H1 (cell line): ENCODE measurements at regions not wholly inside any gene's neighbourhood (a gene's known extent, or its start where the extent isn't known, plus 50 kb on each side); places are given as distances from the start of the nearest gene placed in this dataset.

Experiments used
- CTCF ChIA-PET: fragments of 300-600 bp; sonication (Branson Sonifier 250); formaldehyde crosslinking; loops from one replicate; lab custom pipeline; 2021; ENCODE audit not compliant: partially characterized antibody; lab: Charles Lee
- POLR2A ChIA-PET: fragments of 300-600 bp; sonication (Branson Sonifier 250); formaldehyde crosslinking; loops from one replicate; lab custom pipeline; 2021; ENCODE audit warnings: inconsistent platforms; ENCODE audit not compliant: partially characterized antibody; lab: Charles Lee
- DNase-seq, 2 experiments: peaks; one replicate each; pipeline versions ENCODE4 v3.0.0 to v3.0.0-alpha.2; 2010 to 2022; ENCODE audit warnings: low spot score in 2 of 2, low read depth in 1 of 2, mixed read lengths in 1 of 2
- FAIRE-seq: peaks from 2 replicates; lab custom pipeline; 2011; peaks lifted over from hg19 to GRCh38; lab: Jason Lieb, UNC
- H2AFZ ChIP-seq: 2 replicates; pipeline ENCODE4 v1.8.1; 2012; ENCODE audit warnings: low read length, inconsistent platforms
- H2AK5ac ChIP-seq: 2 replicates; pipeline ENCODE4 v1.6.1; 2013; ENCODE audit warnings: low read depth, low read length
- H2BK120ac ChIP-seq: replicated peaks from 2 replicates; pipeline ENCODE3; 2013; ENCODE audit warnings: low read depth, low read length, inconsistent platforms
- H2BK12ac ChIP-seq: 2 replicates; pipeline ENCODE4 v1.6.1; 2013; ENCODE audit warnings: low read depth, low read length
- H2BK15ac ChIP-seq: 2 replicates; pipeline ENCODE4 v1.6.1; 2013; ENCODE audit warnings: low read length
- H2BK20ac ChIP-seq: 2 replicates; pipeline ENCODE4 v1.6.1; 2013; ENCODE audit warnings: low read length
- H2BK5ac ChIP-seq: 2 replicates; pipeline ENCODE4 v1.6.1; 2013; ENCODE audit warnings: low read depth, low read length
- H3K14ac ChIP-seq: 2 replicates; pipeline ENCODE4 v1.6.1; 2013; ENCODE audit warnings: inconsistent platforms; ENCODE audit not compliant: insufficient read length
- H3K18ac ChIP-seq: 2 replicates; pipeline ENCODE4 v1.6.1; 2013; ENCODE audit warnings: low read length; ENCODE audit errors: extremely low read depth
- H3K23ac ChIP-seq: 2 replicates; pipeline ENCODE4 v1.6.1; 2013; ENCODE audit warnings: inconsistent platforms; ENCODE audit not compliant: insufficient read length
- H3K23me2 ChIP-seq: 2 replicates; pipeline ENCODE4 v1.6.1; 2013; ENCODE audit warnings: low read depth, low read length
- H3K27ac ChIP-seq: 2 replicates; pipeline ENCODE4 v1.6.1; 2011; ENCODE audit warnings: low read depth, low read length, inconsistent platforms
- H3K27me3 ChIP-seq, 4 experiments: replicated peaks in 1 of 4; 1 replicate in 1 of 4; 2 replicates in 3 of 4; pipeline versions ENCODE4 v1.6.1 to v1.8.1; 2011 to 2013; ENCODE audit warnings: low read length in 3 of 4, mild to moderate bottlenecking in 3 of 4, inconsistent platforms in 2 of 4, mixed read lengths in 2 of 4, moderate library complexity in 1 of 4; ENCODE audit not compliant: control insufficient read depth in 3 of 4, insufficient read depth in 3 of 4; ENCODE audit errors: extremely low read depth in 1 of 4
- H3K36me3 ChIP-seq, 4 experiments: 2 replicates each; pipeline versions ENCODE4 v1.6.1 to v1.8.1; 2011 to 2013; ENCODE audit warnings: mild to moderate bottlenecking in 4 of 4, low read length in 3 of 4, moderate library complexity in 2 of 4, control low read depth in 1 of 4, inconsistent platforms in 1 of 4; ENCODE audit not compliant: insufficient read depth in 4 of 4, control insufficient read depth in 2 of 4
- H3K4ac ChIP-seq: replicated peaks from 2 replicates; pipeline ENCODE3; 2013; ENCODE audit warnings: low read length, low read depth, mixed read lengths, inconsistent platforms; ENCODE audit not compliant: insufficient read length
- H3K4me1 ChIP-seq, 4 experiments: replicated peaks in 1 of 4; 1 replicate in 1 of 4; 2 replicates in 3 of 4; pipeline versions ENCODE4 v1.6.1 to v1.8.1; 2011 to 2013; ENCODE audit warnings: low read length in 3 of 4, inconsistent platforms in 2 of 4, mixed read lengths in 1 of 4; ENCODE audit not compliant: insufficient read depth in 4 of 4, control insufficient read depth in 3 of 4
- H3K4me2 ChIP-seq, 2 experiments: 2 replicates each; pipeline versions ENCODE4 v1.6.1 to v1.8.1; 2011 to 2013; ENCODE audit warnings: low read depth in 2 of 2, low read length in 2 of 2, control low read depth in 1 of 2, inconsistent platforms in 1 of 2, mild to moderate bottlenecking in 1 of 2; ENCODE audit not compliant: insufficient read depth in 1 of 2
- H3K4me3 ChIP-seq, 4 experiments: fragments of 200-600, 300-600 bp in 1 of 4; sonication (generic), shearing (Covaris generic), sonication (Bioruptor Twin) in 1 of 4; 2 replicates each; pipeline versions ENCODE4 v1.5.1 to v1.8.1; 2011 to 2016; ENCODE audit warnings: low read length in 4 of 4, low read depth in 3 of 4, control low read depth in 2 of 4, inconsistent platforms in 2 of 4, mild to moderate bottlenecking in 2 of 4, mixed read lengths in 1 of 4, moderate library complexity in 1 of 4; ENCODE audit not compliant: insufficient read depth in 2 of 4; ENCODE audit errors: extremely low read depth in 1 of 4
- H3K56ac ChIP-seq: replicated peaks from 2 replicates; pipeline ENCODE3; 2013; ENCODE audit warnings: low read depth, mild to moderate bottlenecking, mixed read lengths, low read length, inconsistent platforms; ENCODE audit not compliant: insufficient read length
- H3K79me1 ChIP-seq: 2 replicates; pipeline ENCODE4 v1.6.1; 2013; ENCODE audit warnings: low read depth, low read length, control low read depth
- H3K79me2 ChIP-seq, 2 experiments: 2 replicates each; pipeline versions ENCODE4 v1.6.1 to v1.8.1; 2012 to 2013; ENCODE audit warnings: low read length in 2 of 2, mild to moderate bottlenecking in 2 of 2, inconsistent platforms in 1 of 2; ENCODE audit not compliant: insufficient read depth in 2 of 2, control insufficient read depth in 1 of 2
- H3K9ac ChIP-seq, 4 experiments: replicated peaks in 1 of 4; 1 replicate in 1 of 4; 2 replicates in 3 of 4; pipeline versions ENCODE4 v1.6.1 to v1.8.1; 2011 to 2013; ENCODE audit warnings: low read depth in 3 of 4, low read length in 3 of 4, control low read depth in 2 of 4, mild to moderate bottlenecking in 2 of 4, moderate library complexity in 2 of 4, inconsistent platforms in 1 of 4; ENCODE audit errors: extremely low read depth in 1 of 4
- H3K9me3 ChIP-seq, 2 experiments: 2 replicates each; pipeline versions ENCODE4 v1.6.1 to v1.8.1; 2012 to 2013; ENCODE audit warnings: mild to moderate bottlenecking in 2 of 2, moderate library complexity in 2 of 2, control low read depth in 1 of 2, inconsistent platforms in 1 of 2, low read depth in 1 of 2, low read length in 1 of 2, mixed read lengths in 1 of 2; ENCODE audit not compliant: insufficient read depth in 2 of 2
- H4K20me1 ChIP-seq, 2 experiments: replicated peaks in 1 of 2; 2 replicates each; pipeline versions ENCODE3 to v1.8.1; 2011 to 2013; ENCODE audit warnings: inconsistent platforms in 2 of 2, low read length in 2 of 2, mild to moderate bottlenecking in 1 of 2; ENCODE audit not compliant: insufficient read depth in 2 of 2, control insufficient read depth in 1 of 2
- H4K5ac ChIP-seq: 2 replicates; pipeline ENCODE4 v1.6.1; 2013; ENCODE audit warnings: low read length, low read depth, mixed read lengths, inconsistent platforms; ENCODE audit not compliant: insufficient read length
- H4K8ac ChIP-seq: 2 replicates; pipeline ENCODE4 v1.8.0; 2013; ENCODE audit warnings: mild to moderate bottlenecking, moderate library complexity, low read length, inconsistent platforms; ENCODE audit not compliant: insufficient read depth; ENCODE audit errors: extremely low read depth
- H4K91ac ChIP-seq: replicated peaks from 2 replicates; pipeline ENCODE3; 2013; ENCODE audit warnings: low read length, mixed read lengths, inconsistent platforms; ENCODE audit not compliant: insufficient read length
- BCL11A ChIP-seq, 2 experiments: IDR thresholded peaks; one replicate each; pipeline ENCODE4 v1.6.1; 2011; ENCODE audit warnings: low read depth in 2 of 2, low read length in 2 of 2, mild to moderate bottlenecking in 2 of 2
- CBX5 ChIP-seq: fragments of 300-800, 300-1000 bp; sonication (generic); IDR thresholded peaks from 2 replicates; pipeline ENCODE4 v1.7.1; 2016; ENCODE audit warnings: antibody characterized with exemption, low read length, low read depth
- CEBPB ChIP-seq: IDR thresholded peaks from 2 replicates; pipeline ENCODE4 v1.6.1; 2012; ENCODE audit warnings: low read depth, low read length
- CHD2 ChIP-seq: IDR thresholded peaks from 2 replicates; pipeline ENCODE4 v1.6.1; 2012; ENCODE audit warnings: low read length, improper control_type of control experiment
- GTF2F1 ChIP-seq: IDR thresholded peaks from 2 replicates; pipeline ENCODE4 v1.6.1; 2012; ENCODE audit warnings: low read depth, low read length, improper control_type of control experiment, borderline replicate concordance
- HDAC2 ChIP-seq, 2 experiments: fragments of 300-600 bp in 1 of 2; sonication (generic) in 1 of 2; IDR thresholded peaks; 2 replicates each; pipeline ENCODE4 v1.6.1; 2011 to 2012; ENCODE audit warnings: low read depth in 2 of 2, low read length in 2 of 2, mild to moderate bottlenecking in 2 of 2, moderate library complexity in 2 of 2, borderline replicate concordance in 1 of 2, inconsistent platforms in 1 of 2
- NRF1 ChIP-seq: IDR thresholded peaks from 2 replicates; pipeline ENCODE4 v1.6.1; 2011; ENCODE audit warnings: mild to moderate bottlenecking, low read depth, low read length, improper control_type of control experiment
- PHF8 ChIP-seq: fragments of 200-600 bp; sonication (generic); conservative IDR thresholded peaks from 2 replicates; pipeline ENCODE4 v1.7.1; 2012; ENCODE audit warnings: low read depth, mild to moderate bottlenecking, inconsistent platforms, low read length, moderate library complexity
- POLR2AphosphoS5 ChIP-seq: IDR thresholded peaks from 2 replicates; pipeline ENCODE4 v1.6.1; 2011; ENCODE audit warnings: low read depth, low read length
- RXRA ChIP-seq: IDR thresholded peaks from 2 replicates; pipeline ENCODE4 v1.6.1; 2011; ENCODE audit warnings: low read depth, mild to moderate bottlenecking, low read length, moderate library complexity; ENCODE audit not compliant: insufficient read depth
- SIRT6 ChIP-seq: IDR thresholded peaks from one replicate; pipeline ENCODE4 v1.7.1; 2012; ENCODE audit warnings: low read length, inconsistent platforms
- SIX5 ChIP-seq: IDR thresholded peaks from 2 replicates; pipeline ENCODE4 v1.6.1; 2011; ENCODE audit warnings: mild to moderate bottlenecking, low read depth, low read length
- SP1 ChIP-seq: IDR thresholded peaks from 2 replicates; pipeline ENCODE4 v1.6.1; 2011; ENCODE audit warnings: low read depth, low read length
- WGBS, 2 experiments: shearing (Covaris generic) in 1 of 2; methylation state at CpG; one replicate each; pipeline versions ENCODE4 v1.1.6 to v1.1.7; 2013 to 2015; ENCODE audit warnings: low lambda C conversion rate in 2 of 2, mixed read lengths in 2 of 2, inconsistent platforms in 1 of 2, low coverage in 1 of 2, missing lambda C conversion rate in 1 of 2; ENCODE audit not compliant: insufficient replicate concordance in 2 of 2, insufficient coverage in 1 of 2, insufficient read length in 1 of 2; ENCODE audit errors: extremely low coverage in 1 of 2, missing lambda C conversion rate in 1 of 2; 5-methylcytosine and 5-hydroxymethylcytosine counted together

- no peak overlapping the region for H3K9ac ChIP-seq
- H4K5ac ChIP-seq = no peak overlapping the region
- POLR2A ChIA-PET = no interaction called here
Observed at GRCh38 chr21:27077501-27077900, 110.6 kb upstream of the ADAMTS5 start.

More at GRCh38 chr21:27077501-27077900, 110.6 kb upstream of the ADAMTS5 start:
- Histone ChIP-seq H2BK12ac (no peak overlapping the region), H3K4ac (no peak overlapping the region), H4K8ac (no peak overlapping the region), H3K14ac (no peak overlapping the region), H3K9me3 (no peaks in the 10 kb centered on the region), H2BK15ac (no peak overlapping the region), H2BK5ac (no peak overlapping the region), H3K18ac (no peak overlapping the region), H2BK120ac (no peak overlapping the region), H3K79me2 (no peaks in the 10 kb centered on the region), H3K27ac (no peak overlapping the region), H3K36me3 (no peaks in the 10 kb centered on the region), H2BK20ac (no peak overlapping the region), H2AK5ac (no peak overlapping the region), H4K91ac (no peak overlapping the region), H4K20me1 (no peaks in the 10 kb centered on the region), H3K23me2 (no peaks in the 10 kb centered on the region), H3K23ac (no peak overlapping the region), H3K56ac (no peak overlapping the region), H3K4me2 (no peak overlapping the region), H2AFZ (no peak overlapping the region), H3K4me1 (no peaks in the 10 kb centered on the region), H3K79me1 (no peaks in the 10 kb centered on the region), H3K27me3 (no peaks in the 10 kb centered on the region), H3K4me3 (no peak overlapping the region)
- WGBS, 2 experiments = 93% methylated on average over 4 of the region's 4 CpGs; no CpG with 5 or more reads in 1 of the 2 experiments
- TF ChIP-seq NRF1 (no peak), SIX5 (no peak), SIRT6 (no peak), CEBPB (no peak), POLR2AphosphoS5 (no peak), SP1 (no peak), RXRA (no peak), BCL11A (IDR thresholded peaks at IDR 0.05; ENCODE audit: low read depth in 2 of 2, low read length in 2 of 2) (no peak), CBX5 (no peak), GTF2F1 (no peak), PHF8 (no peak), CHD2 (no peak), HDAC2 (IDR thresholded peaks at IDR 0.05; ENCODE audit: borderline replicate concordance in 1 of 2, low read depth in 2 of 2, low read length in 2 of 2) (no peak)
- FAIRE-seq (no peak), DNase-seq (no peak)
- CTCF ChIA-PET = no interaction called here
